Loucy (cell line): ENCODE measurements at regions not wholly inside any gene's neighbourhood (a gene's known extent, or its start where the extent isn't known, plus 50 kb on each side); places are given as distances from the start of the nearest gene placed in this dataset.

Experiments
- CTCF ChIP-seq: fragments of 200-600 bp; sonication (generic); conservative IDR thresholded peaks from 2 replicates; pipeline ENCODE4 v1.5.1; 2014; ENCODE audit warnings: mild to moderate bottlenecking, antibody characterized with exemption, low read length
- EZH2phosphoT487 ChIP-seq: fragments of 200-600 bp; IDR thresholded peaks from 2 replicates; pipeline ENCODE4 v1.6.1; 2018; ENCODE audit warnings: antibody characterized with exemption, mild to moderate bottlenecking, moderate library complexity, borderline replicate concordance

GRCh38 chr12:105547786-105548185 lies 217.3 kb downstream of the C12orf75 start:
- TF ChIP-seq CTCF = no peak
- no peak for TF ChIP-seq EZH2phosphoT487
